NCI-H146 treated with DMSO at 0.1 percent for 48 hours (cell line): ENCODE measurements at regions not wholly inside any gene's neighbourhood (a gene's known extent, or its start where the extent isn't known, plus 50 kb on each side); places are given as distances from the start of the nearest gene placed in this dataset.
"Not testable (repeated sequence)": the region's sequence is repeated elsewhere in the genome, so short reads cannot be mapped to it uniquely, and the experiment has no call there.

ENCODE experiments used
- DNase-seq: peaks from one replicate; lab custom pipeline; 2025; ENCODE audit not compliant: unreplicated experiment; lab: John Stamatoyannopoulos, UW

DNA sequence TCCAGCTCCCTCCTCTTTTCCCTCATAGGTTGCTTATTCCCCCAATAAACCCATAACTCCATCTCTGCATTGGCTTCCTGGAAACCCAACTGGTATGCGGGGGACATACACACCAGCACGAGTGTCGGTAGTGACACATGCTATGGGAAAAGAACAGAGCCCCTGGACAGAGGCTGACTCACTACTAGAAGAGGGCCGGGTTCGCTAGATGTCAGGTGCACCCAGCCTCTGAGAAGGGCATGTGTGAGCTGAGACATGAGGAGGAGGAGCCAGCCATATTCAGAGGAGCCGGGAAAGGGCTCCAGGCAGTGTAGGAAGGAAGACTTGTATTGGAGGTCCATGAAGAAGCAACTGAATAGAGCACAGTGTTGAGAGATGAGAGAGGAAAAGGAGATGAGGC, 241.1 kb downstream of the SOX9 start:
- no peak for DNase-seq

DNA sequence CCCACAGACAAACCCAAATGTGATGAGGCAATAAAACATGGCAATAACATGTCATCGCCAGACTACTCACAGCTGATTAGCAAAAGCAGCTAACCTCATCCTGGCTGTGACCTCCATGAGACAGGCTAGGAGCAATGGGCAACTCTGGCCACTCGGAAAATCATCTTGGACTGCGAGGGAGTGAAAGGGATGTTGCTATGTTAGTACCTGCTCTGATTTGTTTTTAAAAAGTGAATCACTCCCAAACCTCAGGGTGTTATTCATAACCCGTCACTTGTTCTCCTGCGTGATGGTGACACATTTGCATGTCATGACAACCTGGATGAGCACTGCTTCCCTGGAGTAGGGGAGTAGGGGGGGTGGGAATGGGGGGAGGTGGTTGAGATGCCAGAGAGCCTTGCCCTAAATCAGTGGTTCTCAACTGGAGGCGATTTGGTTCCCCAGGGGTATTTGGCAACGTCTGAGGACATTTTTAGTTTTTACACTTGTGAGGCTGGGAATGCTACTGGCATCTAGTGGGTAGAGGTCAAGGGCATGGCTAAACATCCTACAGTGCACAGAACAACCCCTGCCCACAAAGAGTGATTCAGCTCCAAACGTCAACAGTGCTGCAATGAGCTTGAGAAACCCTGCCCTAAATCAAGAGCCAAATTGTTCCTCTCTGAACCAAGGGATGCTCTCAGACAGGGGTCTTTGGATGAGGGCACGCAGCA, 241.7 kb downstream of the SOX9 start:
- DNase-seq: no peak

DNA sequence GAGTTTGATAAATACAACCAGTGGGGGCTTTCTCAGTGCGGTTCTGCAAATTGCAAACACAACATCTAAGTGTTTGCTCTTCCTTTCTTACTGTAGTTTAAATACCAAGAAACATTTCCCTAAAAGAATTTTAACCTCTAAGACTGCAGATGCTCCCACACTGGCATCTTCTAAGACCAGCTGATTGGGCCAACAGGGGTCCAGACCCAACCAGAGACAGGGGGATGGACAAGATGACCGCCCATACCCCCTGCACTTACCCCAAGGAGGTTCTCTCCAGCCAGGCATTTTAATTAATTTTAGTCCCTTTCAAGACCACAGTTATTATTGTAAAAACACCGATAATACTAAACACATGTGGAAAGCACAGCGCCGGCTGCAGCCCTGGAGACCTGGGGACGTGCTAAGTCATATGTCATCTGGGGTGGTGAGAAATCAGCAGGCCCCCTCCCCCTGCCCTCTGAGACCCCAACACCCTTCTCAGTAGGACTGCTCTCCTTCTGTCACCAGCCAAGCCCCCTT, 242.3 kb downstream of the SOX9 start:
- no peak for DNase-seq

DNA sequence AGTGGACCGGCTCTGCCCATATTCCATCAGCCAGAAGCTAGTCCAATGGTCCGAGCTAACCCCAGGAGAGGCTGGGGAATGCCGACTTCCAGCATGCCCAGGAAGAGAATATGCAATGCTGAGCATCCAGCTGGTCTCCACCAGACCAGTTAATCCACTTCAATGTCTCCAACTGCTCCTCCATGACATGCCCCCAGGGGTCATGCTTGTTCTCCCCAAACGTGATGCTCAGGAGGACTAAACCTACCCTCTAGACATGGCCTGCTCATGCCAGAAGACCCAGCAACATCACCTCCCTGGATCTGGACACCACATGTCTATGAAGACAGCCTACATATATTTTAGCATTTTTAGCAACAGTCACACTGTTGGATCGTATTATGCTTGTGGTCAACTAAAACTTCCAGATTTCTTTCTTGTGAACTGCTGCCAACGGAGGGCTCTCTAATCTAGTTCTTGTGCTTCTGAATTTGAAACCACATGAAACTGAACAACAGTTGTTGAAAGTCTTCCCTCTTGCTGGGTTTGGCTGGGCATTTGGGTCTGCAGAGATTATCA, 245.1 kb downstream of the SOX9 start:
- DNase-seq: no peak

DNA sequence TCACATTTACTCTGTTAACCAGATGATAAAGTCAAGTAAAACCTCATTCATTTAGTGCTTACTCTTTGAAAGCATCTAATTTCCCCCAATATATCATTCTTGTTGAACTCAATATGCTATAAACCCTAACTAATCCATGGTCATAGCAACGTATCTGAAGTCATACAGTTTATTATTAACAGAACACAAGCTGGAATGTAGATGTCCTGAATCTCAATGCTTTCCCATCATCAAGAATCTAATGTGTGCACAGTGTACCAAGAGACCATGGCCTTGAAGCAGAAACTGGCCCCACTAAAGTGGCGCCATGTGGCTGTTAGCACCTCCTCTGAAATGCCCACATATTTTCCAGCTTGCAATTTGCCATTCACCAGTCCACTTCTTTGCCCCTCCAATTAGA, 245.8 kb downstream of the SOX9 start:
- no peak for DNase-seq

DNA sequence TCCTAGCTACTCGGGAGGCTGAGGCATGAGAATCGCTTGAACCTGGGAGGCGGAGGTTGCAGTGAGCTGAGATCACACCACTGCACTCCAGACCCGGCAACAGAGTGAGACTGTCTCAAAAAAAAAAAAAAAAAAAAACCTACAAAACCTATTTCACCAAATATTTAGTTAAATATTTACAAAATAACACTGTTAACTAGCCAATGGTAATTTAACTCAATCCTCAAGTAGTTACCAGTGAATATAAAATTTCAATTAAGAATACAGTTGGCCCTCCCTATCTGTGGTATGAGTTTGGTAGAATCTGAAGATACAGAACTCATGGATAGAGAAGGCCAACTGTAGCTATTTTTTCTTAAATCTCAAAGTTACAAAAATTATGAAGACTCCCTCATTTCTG, 247.4 kb downstream of the SOX9 start:
- no peak for DNase-seq

DNA sequence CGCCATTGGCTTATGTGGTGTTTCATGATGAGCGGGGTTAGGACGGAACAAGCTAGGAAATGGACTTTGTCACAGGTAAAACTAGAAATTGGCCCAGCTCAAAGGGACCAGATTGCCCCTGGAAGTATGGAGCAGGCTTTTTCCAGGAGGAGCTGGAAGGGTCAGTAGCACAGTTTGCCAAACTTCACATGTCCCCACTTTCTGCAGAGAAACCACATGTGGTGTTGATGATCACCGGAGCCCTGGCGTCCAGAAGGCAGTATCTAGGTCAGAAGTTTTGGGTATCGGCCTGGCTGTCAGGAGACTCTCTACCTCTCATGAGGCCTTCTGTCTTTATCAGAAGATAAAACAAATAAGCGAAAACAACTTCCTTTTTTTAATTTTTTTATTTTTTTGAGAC, 248.5 kb downstream of the SOX9 start:
- DNase-seq: no peak

DNA sequence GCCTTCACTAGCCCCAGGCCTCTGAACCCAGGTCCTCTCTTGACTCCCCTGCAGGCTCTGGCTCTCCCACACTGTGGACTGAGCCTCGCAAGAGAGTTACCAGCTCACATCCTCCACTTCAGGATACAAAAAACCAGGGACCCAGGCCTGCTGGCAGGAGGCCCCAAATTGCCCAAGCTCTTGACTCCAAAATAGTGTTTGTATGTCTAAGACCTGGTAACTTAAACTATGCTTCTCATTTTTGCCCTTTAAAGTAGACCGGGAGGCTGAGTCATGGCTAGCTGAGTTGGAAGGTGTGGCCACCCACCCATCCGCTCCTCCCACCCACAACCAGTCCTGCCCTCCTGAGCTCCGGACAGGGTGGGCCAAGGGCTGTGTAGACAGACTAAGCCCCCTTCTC, 250.0 kb downstream of the SOX9 start:
- DNase-seq: no peak

DNA sequence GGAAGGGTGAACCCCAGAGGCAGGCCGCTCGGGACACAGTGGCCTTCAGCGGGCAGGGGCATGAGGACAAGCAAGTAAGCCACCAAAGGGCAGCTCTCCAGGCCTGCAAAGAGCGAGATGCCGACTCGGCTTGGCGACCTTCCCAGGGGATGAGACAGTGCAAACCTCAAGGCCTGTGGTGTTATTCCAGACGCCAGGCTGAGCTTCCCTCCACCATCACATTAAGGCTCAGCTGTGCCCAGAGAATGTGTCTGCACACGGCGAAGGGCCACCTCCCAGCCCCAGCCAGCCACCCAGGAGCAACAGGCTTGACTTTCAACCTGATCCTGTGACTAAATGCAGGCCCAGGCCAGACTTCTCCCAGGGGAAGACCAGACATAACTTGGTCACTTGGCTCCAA, 251.4 kb downstream of the SOX9 start:
- DNase-seq: no peak

DNA sequence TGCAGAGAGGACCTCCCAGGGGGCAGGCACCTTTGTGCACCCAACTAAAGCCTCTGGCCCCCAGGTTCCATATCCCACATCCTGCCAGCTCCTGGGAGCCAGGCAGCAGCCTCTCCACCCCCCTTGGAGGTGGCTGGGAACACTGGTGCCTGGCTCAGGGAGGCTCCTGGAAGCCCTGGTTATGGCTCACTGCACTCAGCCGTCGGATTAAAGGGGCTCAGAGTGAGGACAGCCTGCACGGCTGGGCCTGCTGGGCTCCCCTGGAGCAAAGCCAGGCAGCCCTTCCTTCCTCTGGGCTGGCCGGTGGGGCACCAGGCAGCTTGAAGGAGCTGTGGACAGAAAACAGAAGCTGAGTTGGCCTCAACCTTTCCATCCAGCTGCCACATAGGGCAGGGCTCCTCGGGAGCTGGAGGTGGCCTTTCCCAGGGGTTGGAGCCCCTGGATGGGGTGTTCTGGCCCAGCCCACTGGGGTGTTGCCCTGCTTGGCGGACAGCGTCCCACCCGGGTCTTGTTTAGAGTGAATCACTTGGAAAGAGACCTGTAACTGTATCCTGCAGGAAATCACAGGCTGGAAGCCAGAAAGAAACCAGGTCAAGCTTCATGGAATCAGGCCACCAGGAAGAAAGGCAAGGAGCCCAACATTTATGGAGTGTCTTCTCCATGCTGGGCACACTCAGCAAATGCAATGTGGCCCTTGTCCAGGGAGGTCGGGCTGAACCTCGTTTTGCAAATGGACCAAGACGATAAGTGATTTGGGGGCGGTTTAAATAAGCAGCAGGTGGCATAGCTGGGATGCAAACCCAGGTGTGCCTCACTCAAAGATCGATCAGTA, 253.3 kb downstream of the SOX9 start:
- DNase-seq: no peak

DNA sequence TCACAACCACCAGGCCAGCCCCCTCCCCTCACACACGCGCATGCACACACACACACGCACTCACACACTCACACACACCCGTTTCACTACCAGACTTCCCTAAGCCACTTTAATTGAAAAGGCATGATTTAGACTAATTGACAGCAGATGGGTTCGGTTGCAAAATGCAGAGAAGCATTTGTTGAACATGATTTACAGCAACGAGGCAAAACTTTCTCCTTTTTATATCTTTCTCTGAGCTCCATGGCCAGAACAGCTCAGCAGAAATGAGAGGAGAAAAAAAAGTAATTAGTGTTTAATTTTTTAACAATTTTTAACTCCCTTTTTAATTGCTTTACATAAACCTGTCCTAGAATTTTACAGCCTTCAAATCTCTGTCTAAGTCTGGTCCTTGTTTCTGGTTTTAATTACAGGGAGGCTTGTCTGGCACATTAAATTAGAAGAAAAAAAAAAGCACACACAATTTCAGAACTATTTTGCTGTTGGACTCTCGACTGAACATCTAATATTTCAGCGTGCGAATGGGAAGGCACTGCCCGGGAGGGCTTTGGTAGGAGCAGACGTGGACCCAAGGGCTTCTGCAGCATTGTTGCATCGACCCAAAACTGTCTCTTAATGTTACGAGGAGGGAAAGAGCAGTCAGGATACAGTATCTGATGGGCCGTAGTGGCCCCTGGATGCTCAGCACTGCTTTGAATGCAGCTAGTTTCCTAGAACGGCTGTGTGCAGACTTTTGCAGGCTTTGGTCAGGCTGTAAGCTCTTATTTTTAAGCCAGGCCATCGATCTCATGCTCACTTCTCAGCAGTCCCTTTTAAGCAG, 255.9 kb downstream of the SOX9 start:
- DNase-seq: no peak

DNA sequence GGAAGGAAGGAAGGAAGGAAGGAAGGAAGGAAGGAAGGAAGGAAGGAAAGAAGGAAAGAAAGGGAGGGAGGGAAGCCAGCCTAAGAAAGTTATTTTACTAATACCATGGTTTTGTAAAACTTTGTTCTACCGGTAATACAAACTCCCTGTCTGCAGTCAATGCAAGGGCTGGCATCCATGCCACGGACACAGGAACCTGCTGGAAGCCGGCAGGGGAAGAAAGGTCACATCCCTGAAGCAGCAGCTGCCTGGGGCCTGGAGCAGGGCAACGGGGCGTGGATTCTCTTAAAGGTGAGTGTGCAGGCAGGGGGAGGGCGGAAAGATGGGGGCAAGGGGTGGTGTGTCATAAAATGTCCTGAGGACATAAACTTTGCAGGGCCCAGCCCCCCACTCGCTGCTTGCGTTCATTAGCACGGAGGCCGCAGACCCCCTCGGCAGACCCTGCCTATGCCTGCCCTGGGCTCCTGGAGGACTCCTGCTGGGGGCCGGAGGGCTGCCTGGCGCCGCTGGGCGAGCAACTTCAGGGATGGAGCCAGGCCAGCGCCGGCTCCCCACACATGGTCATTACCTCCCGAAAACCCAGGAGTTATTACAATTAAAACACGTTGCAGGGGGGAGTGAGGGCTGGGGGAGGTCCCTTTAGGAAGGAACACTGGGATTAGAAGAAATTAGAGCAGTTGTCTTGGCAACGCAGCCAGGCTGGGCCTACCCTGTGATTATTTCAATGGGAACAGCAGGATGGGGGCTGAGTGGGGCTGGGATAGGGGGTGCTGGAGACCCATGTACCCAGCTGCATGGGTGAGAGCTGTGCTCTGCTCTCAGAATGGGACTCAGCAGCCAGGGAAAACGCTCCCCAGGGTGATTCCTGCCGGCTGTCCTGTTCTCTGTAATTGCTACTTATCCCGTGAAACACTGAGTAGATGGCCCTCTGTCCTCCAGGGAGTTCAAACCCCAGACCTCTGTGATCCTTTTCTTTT, 257.9 kb downstream of the SOX9 start:
- no peak for DNase-seq

DNA sequence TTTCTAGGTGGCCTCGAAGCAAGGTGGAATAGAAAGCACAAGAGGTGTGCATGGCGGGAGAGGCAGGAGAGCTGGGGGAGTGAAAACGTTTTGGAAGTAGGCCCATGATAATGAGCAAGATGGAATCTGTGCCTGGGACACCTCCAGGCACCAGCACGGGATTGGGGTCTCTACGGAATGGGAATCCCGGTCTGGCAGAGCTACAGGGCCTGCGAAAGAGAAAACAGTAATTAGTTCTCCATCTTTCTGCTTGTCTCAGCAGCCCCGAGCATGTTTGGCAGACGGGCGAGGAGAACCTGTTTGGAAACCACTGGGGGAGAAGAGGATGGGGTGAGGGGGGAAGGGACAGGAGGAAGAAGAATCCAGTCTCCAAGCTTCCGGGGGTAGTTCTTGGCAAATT, 258.7 kb downstream of the SOX9 start:
- DNase-seq: no peak

DNA sequence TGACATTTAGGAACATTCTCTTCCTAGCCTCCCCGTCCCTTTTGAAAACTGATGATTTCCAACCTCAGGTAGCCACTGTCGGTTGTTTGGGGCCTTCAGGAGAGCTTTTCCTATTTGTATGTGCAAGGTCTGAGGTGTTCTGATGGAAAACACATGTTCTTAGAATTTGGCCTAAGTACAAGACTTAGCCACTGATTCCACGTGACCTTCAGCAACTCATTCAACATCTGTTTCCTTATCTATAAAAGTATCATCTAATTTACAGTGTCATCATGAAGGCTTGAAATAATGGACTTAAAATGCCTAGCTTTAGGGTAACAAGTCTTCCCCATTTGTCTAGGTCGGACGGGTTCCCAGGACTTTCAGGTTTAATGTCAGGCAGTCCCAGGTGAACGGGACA, 259.3 kb downstream of the SOX9 start:
- no peak for DNase-seq

DNA sequence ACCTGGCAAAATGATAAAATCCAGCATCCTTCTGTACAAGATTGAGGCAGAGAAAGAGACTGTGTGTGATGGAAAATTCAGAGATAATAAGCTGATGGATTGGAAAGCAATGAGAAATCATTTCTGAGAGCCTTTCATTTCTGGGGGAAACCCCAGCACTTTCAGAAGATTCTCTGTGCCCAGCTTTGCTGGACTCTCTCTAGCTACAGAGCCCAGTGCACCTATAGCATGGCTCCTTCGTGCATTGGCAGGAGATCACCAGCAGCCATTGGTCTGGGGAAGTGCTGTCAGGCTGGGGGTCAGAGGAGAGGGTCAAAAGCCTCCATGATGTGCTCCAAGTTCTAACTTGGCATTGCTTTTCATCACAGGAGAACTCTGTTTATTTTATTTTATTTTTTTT, 259.9 kb downstream of the SOX9 start:
- DNase-seq: no peak

DNA sequence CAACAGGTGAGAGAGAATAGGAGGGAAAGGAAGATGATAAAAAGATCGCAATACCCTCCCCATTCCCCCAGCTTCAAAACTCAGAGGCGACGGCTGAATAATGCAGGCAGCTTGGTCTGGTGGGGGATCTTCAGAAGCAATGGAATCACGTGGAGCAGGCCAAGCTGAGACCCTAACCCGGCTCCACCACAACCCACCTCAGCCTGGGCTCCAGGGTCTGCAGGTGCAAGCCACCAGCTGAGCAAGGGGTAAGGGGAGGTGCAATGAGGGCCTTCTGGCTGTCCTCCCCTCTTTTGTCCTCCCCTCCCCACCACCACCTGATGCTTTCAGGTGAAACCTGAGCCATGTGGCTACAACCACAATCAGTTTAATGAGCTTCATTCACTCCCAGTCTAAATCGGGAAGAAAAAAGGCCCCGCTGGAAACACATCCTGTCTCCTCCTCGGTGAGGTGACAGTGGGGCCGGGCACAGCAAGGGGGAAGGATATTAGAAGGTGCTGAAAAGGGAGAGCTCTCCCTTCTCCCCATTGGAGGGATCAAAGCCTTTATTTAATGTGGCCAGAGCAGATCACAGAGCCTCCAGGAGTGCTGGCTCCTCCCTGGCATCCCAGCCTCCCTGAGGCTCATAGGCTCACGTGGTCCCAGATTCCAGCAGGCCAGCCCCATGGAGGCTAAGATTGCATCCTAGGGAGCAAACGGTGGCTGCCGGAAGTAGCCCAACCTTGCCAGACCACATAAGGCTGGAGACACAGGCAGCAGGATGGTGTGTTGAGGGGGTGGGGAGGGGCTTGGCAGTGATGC, 261.0 kb downstream of the SOX9 start:
- peak; percentile 94 for DNase-seq

DNA sequence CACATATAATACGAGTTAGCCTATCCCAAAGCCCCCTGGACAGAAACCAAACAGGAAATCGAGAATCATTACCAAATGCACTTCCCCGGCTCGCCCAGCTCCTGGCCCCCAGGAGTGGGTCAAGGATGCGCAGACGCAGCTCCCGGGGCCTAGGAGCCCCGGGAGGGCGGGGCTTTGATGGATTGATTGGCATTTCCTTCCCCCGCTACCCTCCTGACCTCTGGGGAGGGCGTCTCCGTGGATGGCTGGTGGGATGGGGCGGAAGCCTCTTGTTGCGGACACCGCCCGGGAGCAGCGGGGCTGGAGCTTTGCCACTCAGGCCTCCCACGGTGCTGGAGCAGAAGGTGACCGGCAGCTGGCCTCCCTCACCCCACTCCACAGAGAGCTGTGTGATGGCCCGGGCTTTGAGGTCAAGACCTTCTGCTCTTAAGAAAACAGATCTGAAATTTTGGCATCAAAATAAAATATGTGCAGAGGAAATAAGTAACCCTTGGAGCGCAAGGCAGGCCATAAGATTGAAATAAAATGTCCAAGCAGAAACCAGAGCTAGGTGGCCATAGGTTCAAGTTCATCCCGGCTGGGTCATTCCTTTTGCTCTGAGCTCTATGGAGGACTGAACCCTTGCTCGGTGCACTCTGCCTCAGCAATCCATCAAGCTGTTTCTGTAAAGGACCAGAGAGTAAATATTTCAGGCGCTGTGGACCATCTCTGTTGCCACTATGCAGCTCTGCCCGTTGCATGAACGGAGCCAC, 262.3 kb downstream of the SOX9 start:
- DNase-seq: peak; percentile 66

DNA sequence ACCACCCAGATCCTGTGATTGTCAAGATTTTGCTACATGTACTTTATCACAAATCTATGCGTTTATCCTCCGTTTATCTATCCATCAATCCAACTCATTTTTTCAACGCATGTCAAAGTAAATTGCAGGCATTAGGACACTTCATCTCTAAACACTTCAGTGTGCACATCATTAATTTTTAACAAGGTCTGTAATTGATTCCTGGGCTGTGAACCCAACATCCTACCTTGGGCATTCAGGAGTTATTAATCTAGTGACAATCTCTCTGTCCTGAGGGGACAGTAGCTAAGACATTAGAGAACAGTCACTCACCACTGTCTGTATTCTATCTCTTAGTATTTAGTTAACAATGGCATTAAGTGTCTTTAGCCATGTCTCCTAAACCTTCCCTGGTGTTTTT, 264.7 kb downstream of the SOX9 start:
- DNase-seq: no peak

DNA sequence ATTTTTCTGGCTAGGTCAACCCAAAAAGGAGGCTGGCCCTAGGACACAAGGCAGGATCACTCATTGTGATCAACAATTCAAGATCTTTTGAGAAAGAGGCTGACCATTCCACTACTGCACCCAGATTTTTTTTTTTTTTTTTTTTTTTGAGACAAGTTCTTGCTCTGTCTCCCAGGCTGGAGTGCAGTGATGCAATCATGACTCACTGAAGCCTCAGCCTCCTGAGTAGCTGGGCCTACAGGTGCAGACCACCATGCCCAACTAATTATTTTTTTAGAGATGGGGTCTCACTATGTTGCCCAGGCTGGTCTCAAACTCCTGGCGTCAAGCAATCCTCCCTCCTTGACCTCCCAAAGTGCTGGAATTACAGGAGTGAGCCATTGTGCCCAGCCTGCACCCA, 265.4 kb downstream of the SOX9 start:
- DNase-seq: not testable (repeated sequence)
